OCI-LY3 (cell line): ENCODE measurements at regions not wholly inside any gene's neighbourhood (a gene's known extent, or its start where the extent isn't known, plus 50 kb on each side); places are given as distances from the start of the nearest gene placed in this dataset.

Experiments used
- H2AFZ ChIP-seq: fragments of 200-600, 300-600 bp; shearing (Covaris generic); 2 replicates; pipeline ENCODE4 v1.6.0; 2014; ENCODE audit warnings: antibody characterized with exemption, low read depth, low read length
- H3K27ac ChIP-seq: fragments of 200-600, 300-600 bp; sonication (generic); 2 replicates; pipeline ENCODE4 v1.5.1; 2014; ENCODE audit warnings: mild to moderate bottlenecking, low read length, moderate library complexity, mixed read lengths
- H3K27me3 ChIP-seq: fragments of 200-600, 300-600 bp; sonication (generic); 2 replicates; pipeline ENCODE4 v1.6.1; 2014; ENCODE audit warnings: low read depth, low read length, mixed read lengths
- H3K36me3 ChIP-seq: fragments of 200-600, 300-600 bp; sonication (generic); replicated peaks from 2 replicates; pipeline ENCODE3; 2014; ENCODE audit warnings: low read depth, low read length, mixed read lengths
- H3K4me1 ChIP-seq: fragments of 300-600, 200-600 bp; sonication (generic); 2 replicates; pipeline ENCODE4 v1.6.1; 2014; ENCODE audit warnings: low read length, mixed read lengths
- H3K4me2 ChIP-seq: fragments of 200-600, 300-600 bp; sonication (generic); 2 replicates; pipeline ENCODE4 v1.6.1; 2014; ENCODE audit warnings: low read length, mixed read lengths
- H3K4me3 ChIP-seq: fragments of 300-600, 200-600 bp; sonication (generic); 2 replicates; pipeline ENCODE4 v1.5.1; 2014; ENCODE audit warnings: antibody characterized with exemption, mild to moderate bottlenecking, low read length, moderate library complexity
- H3K79me2 ChIP-seq: fragments of 300-600, 200-600 bp; shearing (Covaris generic); 2 replicates; pipeline ENCODE4 v1.6.1; 2014; ENCODE audit warnings: mild to moderate bottlenecking, low read length, mixed read lengths
- H3K9ac ChIP-seq: fragments of 300-600, 200-600 bp; shearing (Covaris generic); 2 replicates; pipeline ENCODE4 v1.6.0; 2014; ENCODE audit warnings: mild to moderate bottlenecking, low read length, moderate library complexity
- H3K9me3 ChIP-seq: fragments of 200-600, 300-600 bp; shearing (Covaris generic); 2 replicates; pipeline ENCODE4 v1.6.1; 2014; ENCODE audit warnings: low read length, mixed read lengths; ENCODE audit not compliant: insufficient read depth
- H4K20me1 ChIP-seq: fragments of 200-600, 300-600 bp; sonication (generic); 2 replicates; pipeline ENCODE4 v1.6.1; 2016; ENCODE audit warnings: low read length, mixed read lengths; ENCODE audit not compliant: insufficient read depth
- CTCF ChIP-seq: fragments of 200-600, 300-600 bp; sonication (generic); IDR thresholded peaks from 2 replicates; pipeline ENCODE4 v1.5.1; 2014; ENCODE audit warnings: antibody characterized with exemption, low read length, low read depth
- EZH2phosphoT487 ChIP-seq: fragments of 200-600 bp; shearing (Covaris generic); IDR thresholded peaks from 2 replicates; pipeline ENCODE4 v1.6.1; 2018; ENCODE audit warnings: antibody characterized with exemption, mixed run types, low read depth

GRCh38 chr13:47623862-47624261, 377.2 kb downstream of the SUCLA2 start:
- Histone ChIP-seq H3K27me3 (peaks cover 28% of the 10 kb centered on the region), H3K9ac (no peak overlapping the region), H4K20me1 (no peaks in the 10 kb centered on the region), H3K4me2 (no peak overlapping the region), H3K4me3 (no peak overlapping the region), H3K36me3 (no peaks in the 10 kb centered on the region), H3K4me1 (no peaks in the 10 kb centered on the region), H3K79me2 (no peaks in the 10 kb centered on the region), H2AFZ (no peak overlapping the region), H3K9me3 (no peaks in the 10 kb centered on the region), H3K27ac (no peak overlapping the region)
- TF ChIP-seq CTCF, result no peak
- no peak for TF ChIP-seq EZH2phosphoT487

DNA sequence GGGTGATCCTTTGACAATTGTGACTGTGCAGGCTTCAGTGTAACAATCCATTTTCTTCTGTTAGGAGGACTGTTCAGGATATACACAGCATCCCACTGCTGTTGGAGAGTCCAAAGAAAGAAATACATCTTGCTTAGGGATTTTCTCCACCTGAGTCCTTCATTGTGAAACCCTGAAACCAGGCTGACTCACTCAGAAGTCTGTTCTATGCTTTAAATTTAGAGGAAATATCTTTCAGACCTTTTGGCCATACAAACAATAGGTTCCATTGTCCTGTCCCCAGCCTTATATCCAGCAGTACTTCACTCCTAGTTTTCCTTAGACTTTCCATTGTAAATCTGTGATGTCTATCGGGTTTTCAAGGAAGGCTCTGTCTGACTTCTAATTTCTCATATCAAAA, 379.1 kb downstream of the SUCLA2 start:
- Histone ChIP-seq H4K20me1 (no peaks in the 10 kb centered on the region), H3K9ac (no peak overlapping the region), H3K4me2 (no peak overlapping the region), H2AFZ (no peak overlapping the region), H3K27me3 (peaks cover 31% of the 10 kb centered on the region), H3K79me2 (no peaks in the 10 kb centered on the region), H3K4me1 (no peaks in the 10 kb centered on the region), H3K4me3 (no peak overlapping the region), H3K27ac (no peak overlapping the region), H3K36me3 (no peaks in the 10 kb centered on the region), H3K9me3 (no peaks in the 10 kb centered on the region)
- TF ChIP-seq CTCF (no peak), EZH2phosphoT487 (no peak)

DNA sequence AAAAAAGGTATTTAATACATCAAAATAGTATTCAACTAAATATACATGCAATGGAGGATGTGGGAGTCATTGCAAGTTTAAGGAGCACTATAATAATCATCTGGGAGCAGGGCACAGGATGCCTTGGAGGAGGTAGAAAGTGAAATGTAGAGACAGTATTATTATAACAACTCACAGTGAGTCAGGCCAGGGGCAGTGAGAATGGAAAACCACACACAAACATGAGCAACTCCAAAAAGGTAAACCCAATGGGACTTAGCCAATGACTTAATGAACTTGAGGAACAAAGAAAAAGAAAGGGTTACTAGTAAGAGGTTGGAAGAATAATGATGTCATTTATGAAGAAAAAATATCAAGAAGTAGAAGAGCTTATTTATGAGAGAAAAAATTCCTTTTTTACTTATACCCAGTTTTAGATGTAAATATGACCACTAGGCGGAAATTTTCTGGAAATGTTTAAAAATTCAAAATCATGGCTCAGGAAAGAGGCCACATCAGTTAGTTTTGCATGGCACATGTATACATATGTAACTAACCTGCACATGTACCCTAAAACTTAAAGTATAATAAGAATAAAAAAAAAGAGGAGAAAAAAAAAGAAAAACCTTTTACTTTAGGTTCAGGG, 389.3 kb downstream of the SUCLA2 start:
- Histone ChIP-seq H3K9me3 (no peaks in the 10 kb centered on the region), H3K27me3 (no peaks in the 10 kb centered on the region), H3K4me1 (no peaks in the 10 kb centered on the region), H3K4me3 (no peak overlapping the region), H2AFZ (no peak overlapping the region), H3K9ac (no peak overlapping the region), H3K4me2 (no peak overlapping the region), H3K27ac (no peak overlapping the region), H4K20me1 (no peaks in the 10 kb centered on the region), H3K36me3 (no peaks in the 10 kb centered on the region), H3K79me2 (no peaks in the 10 kb centered on the region)
- TF ChIP-seq EZH2phosphoT487, result no peak
- TF ChIP-seq CTCF, result no peak

DNA sequence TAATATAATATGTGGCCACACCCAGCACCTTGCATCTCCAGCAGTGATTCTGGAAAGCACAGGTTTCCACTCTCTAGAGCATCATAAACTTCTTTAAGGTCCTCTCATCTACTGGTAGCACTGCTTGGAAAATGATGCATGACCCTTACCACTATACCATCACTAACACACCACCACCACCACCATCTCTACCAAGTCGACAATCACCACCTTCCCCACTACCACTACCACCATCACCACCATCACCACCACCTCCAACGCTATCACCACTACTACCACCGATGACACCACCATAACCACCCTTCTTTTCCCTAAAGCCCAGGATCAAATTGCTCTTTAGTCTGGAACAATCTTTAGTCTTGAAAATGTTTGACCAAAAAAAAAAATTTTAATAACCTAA, 390.4 kb downstream of the SUCLA2 start:
- Histone ChIP-seq H4K20me1 (no peaks in the 10 kb centered on the region), H3K4me2 (no peak overlapping the region), H3K9ac (no peak overlapping the region), H3K27me3 (no peaks in the 10 kb centered on the region), H3K9me3 (no peaks in the 10 kb centered on the region), H3K79me2 (no peaks in the 10 kb centered on the region), H2AFZ (no peak overlapping the region), H3K4me3 (no peak overlapping the region), H3K27ac (no peak overlapping the region), H3K36me3 (no peaks in the 10 kb centered on the region), H3K4me1 (no peaks in the 10 kb centered on the region)
- no peak for TF ChIP-seq CTCF
- TF ChIP-seq EZH2phosphoT487, result no peak
